ENCODE measurements at regions not wholly inside any gene's neighbourhood (a gene's known extent, or its start where the extent isn't known, plus 50 kb on each side); places are given as distances from the start of the nearest gene placed in this dataset.

DNA sequence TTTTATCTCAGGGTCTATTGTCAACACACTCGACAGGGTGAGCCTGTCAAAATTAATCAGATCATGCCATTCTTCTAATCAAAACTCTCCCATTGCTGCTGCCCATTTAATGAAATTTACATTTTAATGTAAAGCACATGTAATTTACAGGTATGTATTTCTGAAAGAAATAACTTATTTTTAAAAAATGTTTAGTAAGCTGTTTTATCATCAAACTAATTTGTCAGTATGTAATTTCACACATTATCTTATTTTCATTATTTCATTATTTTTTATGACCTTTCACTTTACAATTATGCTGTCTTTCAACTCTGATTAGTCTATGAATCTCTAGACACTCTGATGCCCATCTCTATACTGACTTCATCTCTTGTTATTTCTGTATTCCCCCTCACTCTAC lies 467.8 kb downstream of the ZNF804A start:
- no peaks in the 10 kb centered on the region for H3K9me3 ChIP-seq (ENCODE audit: low read depth, low read length)
- H3K4me3 ChIP-seq = no peak overlapping the region
- TF ChIP-seq FOXP2 (optimal IDR thresholded peaks at IDR 0.05; ENCODE audit: control extremely low read depth, extremely low read length, insufficient read depth) (no peak), EZH2 (IDR thresholded peaks at IDR 0.05) (no peak), POLR2AphosphoS5 (IDR thresholded peaks at IDR 0.05; ENCODE audit: borderline replicate concordance, low read depth, low read length) (no peak)
- H3K36me3 ChIP-seq (ENCODE audit: insufficient read depth, low read length) = no peaks in the 10 kb centered on the region
- no peak for DNase-seq (ENCODE audit: low read depth, low spot score)
- H3K9ac ChIP-seq (ENCODE audit: insufficient read length) = no peak overlapping the region
- H3K27ac ChIP-seq = no peak overlapping the region

DNA sequence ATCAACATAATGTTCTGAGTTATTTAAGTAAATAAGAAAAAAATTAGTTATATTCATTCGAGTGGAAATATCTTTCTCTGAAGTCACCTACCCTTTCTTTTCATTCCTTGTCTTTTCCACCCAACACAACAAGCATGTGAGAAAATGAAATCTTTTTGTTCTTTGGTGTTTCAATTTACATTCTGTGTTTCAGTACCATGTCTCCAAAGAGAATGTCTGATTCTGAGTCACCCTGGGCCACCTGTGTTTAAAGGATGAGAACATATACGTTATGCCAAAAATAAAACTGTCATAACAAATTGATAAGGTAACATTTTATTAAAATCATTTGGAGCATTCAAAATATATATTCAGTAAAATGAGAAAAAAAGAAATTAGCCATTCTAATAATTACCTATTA lies 470.8 kb downstream of the ZNF804A start:
- TF ChIP-seq FOXP2 (optimal IDR thresholded peaks at IDR 0.05; ENCODE audit: control extremely low read depth, extremely low read length, insufficient read depth) (no peak), EZH2 (IDR thresholded peaks at IDR 0.05) (no peak), POLR2AphosphoS5 (IDR thresholded peaks at IDR 0.05; ENCODE audit: borderline replicate concordance, low read depth, low read length) (no peak)
- no peaks in the 10 kb centered on the region for H3K9me3 ChIP-seq (ENCODE audit: low read depth, low read length)

DNA sequence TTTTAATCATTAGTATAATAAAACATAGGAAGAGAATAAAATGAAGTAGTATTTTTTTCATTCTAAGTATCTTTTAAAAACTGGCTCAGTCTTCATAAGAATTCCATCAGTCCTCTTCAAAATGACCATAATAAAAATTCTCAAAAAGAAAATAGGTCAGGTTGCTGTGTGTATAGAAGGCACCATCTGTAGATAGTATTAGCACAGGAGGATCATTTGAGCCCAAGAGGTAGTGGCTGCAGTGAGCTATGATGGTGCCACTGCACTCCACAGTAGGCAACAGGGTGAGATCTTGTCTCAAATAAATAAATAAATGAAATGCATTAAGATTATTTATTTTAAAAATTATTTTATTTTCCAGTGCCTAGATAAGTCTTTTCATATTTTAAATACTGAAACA lies 475.8 kb downstream of the ZNF804A start:
- no peaks in the 10 kb centered on the region for H3K36me3 ChIP-seq (ENCODE audit: insufficient read depth, low read length)
- TF ChIP-seq FOXP2 (optimal IDR thresholded peaks at IDR 0.05; ENCODE audit: control extremely low read depth, extremely low read length, insufficient read depth) (no peak), EZH2 (IDR thresholded peaks at IDR 0.05) (no peak), POLR2AphosphoS5 (IDR thresholded peaks at IDR 0.05; ENCODE audit: borderline replicate concordance, low read depth, low read length) (no peak)
- no peak for DNase-seq (ENCODE audit: low read depth, low spot score)

More for the DNA sequence above, 470.8 kb downstream of the ZNF804A start:
- no peak overlapping the region for H3K9ac ChIP-seq (ENCODE audit: insufficient read length)
- DNase-seq (ENCODE audit: low read depth, low spot score) = no peak
- H3K36me3 ChIP-seq (ENCODE audit: insufficient read depth, low read length) = no peaks in the 10 kb centered on the region
- H3K27ac ChIP-seq = no peak overlapping the region
- H3K4me3 ChIP-seq = no peak overlapping the region

DNA sequence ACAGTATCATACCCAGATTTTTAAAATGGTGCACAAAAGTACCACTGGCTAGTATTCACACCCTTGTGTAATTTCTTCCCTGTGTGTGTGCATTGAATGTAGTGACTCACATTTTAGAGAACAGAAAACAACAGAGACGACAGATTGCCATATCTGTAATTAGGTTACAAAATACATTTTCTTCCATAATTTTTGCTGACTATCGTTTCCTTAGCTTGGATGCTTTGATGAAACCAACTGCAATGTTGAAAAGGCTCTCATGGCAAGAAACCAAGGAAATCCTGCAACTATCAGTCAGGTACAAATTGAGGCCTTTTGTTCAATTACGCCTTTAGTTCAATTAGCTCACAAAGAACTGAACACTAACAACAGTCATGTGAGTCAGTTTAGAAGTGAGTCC lies 484.4 kb downstream of the ZNF804A start:
- Histone ChIP-seq H3K9me3 (ENCODE audit: low read depth, low read length) (no peaks in the 10 kb centered on the region), H3K4me3 (no peak overlapping the region), H3K9ac (ENCODE audit: insufficient read length) (no peak overlapping the region), H3K36me3 (ENCODE audit: insufficient read depth, low read length) (no peaks in the 10 kb centered on the region), H3K27ac (no peak overlapping the region)
- TF ChIP-seq FOXP2 (optimal IDR thresholded peaks at IDR 0.05; ENCODE audit: control extremely low read depth, extremely low read length, insufficient read depth) (no peak), POLR2AphosphoS5 (IDR thresholded peaks at IDR 0.05; ENCODE audit: borderline replicate concordance, low read depth, low read length) (no peak), EZH2 (IDR thresholded peaks at IDR 0.05) (no peak)
- no peak for DNase-seq (ENCODE audit: low read depth, low spot score)

More for the DNA sequence above, 475.8 kb downstream of the ZNF804A start:
- Histone ChIP-seq H3K27ac (no peak overlapping the region), H3K9me3 (ENCODE audit: low read depth, low read length) (no peaks in the 10 kb centered on the region), H3K4me3 (no peak overlapping the region), H3K9ac (ENCODE audit: insufficient read length) (no peak overlapping the region)

DNA sequence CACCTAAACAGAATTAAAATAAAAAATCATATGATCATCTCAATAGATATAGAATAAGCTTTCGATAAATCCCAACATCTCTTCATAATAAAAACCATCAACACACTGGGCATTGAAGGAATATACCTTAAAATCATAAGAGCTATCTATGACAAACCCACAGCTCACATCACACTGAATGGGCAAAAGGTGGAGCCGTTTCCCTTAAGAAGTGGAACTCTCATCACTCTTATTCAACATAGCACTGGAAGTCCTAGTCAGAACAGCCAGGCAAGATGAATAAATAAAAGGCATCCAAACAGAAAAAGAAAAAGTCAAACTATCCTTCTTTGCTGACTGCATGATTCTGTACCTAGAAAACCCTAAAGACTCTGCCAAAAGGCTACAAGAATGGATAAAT lies 510.3 kb downstream of the ZNF804A start:
- Histone ChIP-seq H3K36me3 (ENCODE audit: insufficient read depth, low read length) (no peaks in the 10 kb centered on the region), H3K27ac (no peak overlapping the region), H3K9me3 (ENCODE audit: low read depth, low read length) (peaks cover 2% of the 10 kb centered on the region; the same call in 1 of the 2 replicates), H3K4me3 (no peak overlapping the region), H3K9ac (ENCODE audit: insufficient read length) (no peak overlapping the region)
- no peak for TF ChIP-seq FOXP2 (optimal IDR thresholded peaks at IDR 0.05; ENCODE audit: control extremely low read depth, extremely low read length, insufficient read depth)
- no peak for TF ChIP-seq EZH2 (IDR thresholded peaks at IDR 0.05)
- TF ChIP-seq POLR2AphosphoS5 (IDR thresholded peaks at IDR 0.05; ENCODE audit: borderline replicate concordance, low read depth, low read length) = no peak
- DNase-seq (ENCODE audit: low read depth, low spot score) = no peak

DNA sequence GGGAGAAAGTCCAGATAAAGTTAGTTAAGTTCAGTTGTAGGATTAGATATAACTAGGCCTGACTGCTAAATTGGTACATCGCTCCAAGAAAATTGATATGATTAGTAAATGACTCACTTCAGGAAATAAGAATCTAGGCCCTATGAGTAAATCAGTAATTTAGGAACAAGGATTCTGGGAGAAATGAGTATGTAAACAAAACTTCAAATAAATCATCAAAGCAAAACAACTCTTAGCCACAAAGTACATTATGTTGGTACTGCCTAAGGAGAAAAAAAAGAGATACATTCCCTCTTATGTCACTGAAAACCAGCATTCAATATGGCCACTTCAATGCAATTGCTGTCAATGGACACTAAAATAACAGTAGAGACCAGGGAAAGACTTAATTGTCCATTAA lies 529.1 kb downstream of the ZNF804A start:
- no peak for DNase-seq (ENCODE audit: low read depth, low spot score)
- Histone ChIP-seq H3K36me3 (ENCODE audit: insufficient read depth, low read length) (no peaks in the 10 kb centered on the region), H3K9ac (ENCODE audit: insufficient read length) (no peak overlapping the region), H3K27ac (no peak overlapping the region), H3K4me3 (no peak overlapping the region), H3K9me3 (ENCODE audit: low read depth, low read length) (no peaks in the 10 kb centered on the region)
- no peak for TF ChIP-seq POLR2AphosphoS5 (IDR thresholded peaks at IDR 0.05; ENCODE audit: borderline replicate concordance, low read depth, low read length)
- no peak for TF ChIP-seq EZH2 (IDR thresholded peaks at IDR 0.05)
- no peak for TF ChIP-seq FOXP2 (optimal IDR thresholded peaks at IDR 0.05; ENCODE audit: control extremely low read depth, extremely low read length, insufficient read depth)

DNA sequence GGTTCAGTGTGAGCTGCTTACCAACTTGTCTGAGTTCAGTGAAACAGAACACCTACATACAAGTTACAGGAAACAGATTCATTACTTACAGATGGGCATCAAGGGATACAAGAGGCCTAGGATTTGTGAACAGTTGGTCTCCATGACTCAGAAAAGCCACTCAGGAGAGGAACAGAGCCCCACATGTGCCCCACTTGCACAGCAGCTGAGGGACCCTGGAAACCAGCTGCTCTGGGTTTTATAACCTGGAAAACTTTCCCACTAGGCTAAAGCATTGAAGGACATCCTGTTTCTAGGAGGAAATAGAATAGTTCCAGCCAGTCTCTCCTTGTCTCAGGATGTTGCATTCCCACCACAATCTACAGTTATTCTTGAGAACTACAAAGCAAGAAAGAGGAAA lies 530.0 kb downstream of the ZNF804A start:
- TF ChIP-seq POLR2AphosphoS5 (IDR thresholded peaks at IDR 0.05; ENCODE audit: borderline replicate concordance, low read depth, low read length) (no peak), EZH2 (IDR thresholded peaks at IDR 0.05) (no peak), FOXP2 (optimal IDR thresholded peaks at IDR 0.05; ENCODE audit: control extremely low read depth, extremely low read length, insufficient read depth) (no peak)
- no peaks in the 10 kb centered on the region for H3K36me3 ChIP-seq (ENCODE audit: insufficient read depth, low read length)
- H3K9me3 ChIP-seq (ENCODE audit: low read depth, low read length) = no peaks in the 10 kb centered on the region
- no peak overlapping the region for H3K4me3 ChIP-seq
- no peak overlapping the region for H3K9ac ChIP-seq (ENCODE audit: insufficient read length)
- H3K27ac ChIP-seq = no peak overlapping the region
- DNase-seq (ENCODE audit: low read depth, low spot score) = no peak

DNA sequence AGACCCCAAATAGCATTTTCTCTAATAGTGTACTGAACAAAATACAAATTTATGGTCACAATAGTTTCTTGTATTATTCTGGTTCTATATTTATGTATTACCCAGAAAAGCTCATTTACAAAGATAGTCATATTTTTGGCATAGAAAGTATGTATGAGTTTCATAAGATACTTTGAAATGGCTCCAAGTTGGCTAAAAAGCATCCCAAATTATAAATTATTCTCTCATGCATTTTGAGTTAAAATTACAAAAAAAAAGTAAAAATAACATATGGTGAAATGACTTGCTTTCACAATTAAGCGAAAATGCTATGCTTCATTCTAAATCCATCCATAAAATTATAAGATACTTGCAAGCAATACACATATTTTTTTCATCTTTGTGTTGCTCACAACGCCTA lies 530.7 kb downstream of the ZNF804A start:
- H3K4me3 ChIP-seq = no peak overlapping the region
- H3K36me3 ChIP-seq (ENCODE audit: insufficient read depth, low read length) = no peaks in the 10 kb centered on the region
- DNase-seq (ENCODE audit: low read depth, low spot score) = no peak
- no peak overlapping the region for H3K27ac ChIP-seq
- no peaks in the 10 kb centered on the region for H3K9me3 ChIP-seq (ENCODE audit: low read depth, low read length)
- no peak overlapping the region for H3K9ac ChIP-seq (ENCODE audit: insufficient read length)
- no peak for TF ChIP-seq POLR2AphosphoS5 (IDR thresholded peaks at IDR 0.05; ENCODE audit: borderline replicate concordance, low read depth, low read length)
- TF ChIP-seq FOXP2 (optimal IDR thresholded peaks at IDR 0.05; ENCODE audit: control extremely low read depth, extremely low read length, insufficient read depth) = no peak
- TF ChIP-seq EZH2 (IDR thresholded peaks at IDR 0.05) = no peak

DNA sequence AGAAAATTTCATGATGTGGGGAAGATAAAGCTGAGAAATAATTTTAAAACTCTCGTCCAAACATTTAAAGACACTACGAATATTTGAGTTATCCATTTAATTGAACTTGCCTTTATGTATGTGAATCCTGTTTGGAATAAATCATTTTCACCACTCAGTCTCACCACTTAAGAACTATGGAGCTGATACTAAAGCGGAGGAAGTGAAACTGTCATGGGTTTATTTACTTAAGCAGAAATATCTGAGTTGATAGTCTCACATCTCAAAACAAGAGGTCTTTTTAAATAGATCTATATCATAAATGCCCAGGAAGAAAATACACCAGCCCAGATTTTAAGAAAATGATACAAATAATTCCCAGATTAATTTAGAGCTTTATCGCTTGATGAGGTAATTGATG lies 532.4 kb downstream of the ZNF804A start:
- H3K4me3 ChIP-seq = no peak overlapping the region
- DNase-seq (ENCODE audit: low read depth, low spot score) = no peak
- H3K36me3 ChIP-seq (ENCODE audit: insufficient read depth, low read length) = no peaks in the 10 kb centered on the region
- H3K9ac ChIP-seq (ENCODE audit: insufficient read length) = no peak overlapping the region
- H3K9me3 ChIP-seq (ENCODE audit: low read depth, low read length) = no peaks in the 10 kb centered on the region
- no peak overlapping the region for H3K27ac ChIP-seq
- no peak for TF ChIP-seq FOXP2 (optimal IDR thresholded peaks at IDR 0.05; ENCODE audit: control extremely low read depth, extremely low read length, insufficient read depth)
- TF ChIP-seq POLR2AphosphoS5 (IDR thresholded peaks at IDR 0.05; ENCODE audit: borderline replicate concordance, low read depth, low read length) = no peak

Measured in SK-N-MC (cell line).